ENCODE measurements at regions not wholly inside any gene's neighbourhood (a gene's known extent, or its start where the extent isn't known, plus 50 kb on each side); places are given as distances from the start of the nearest gene placed in this dataset.

DNA sequence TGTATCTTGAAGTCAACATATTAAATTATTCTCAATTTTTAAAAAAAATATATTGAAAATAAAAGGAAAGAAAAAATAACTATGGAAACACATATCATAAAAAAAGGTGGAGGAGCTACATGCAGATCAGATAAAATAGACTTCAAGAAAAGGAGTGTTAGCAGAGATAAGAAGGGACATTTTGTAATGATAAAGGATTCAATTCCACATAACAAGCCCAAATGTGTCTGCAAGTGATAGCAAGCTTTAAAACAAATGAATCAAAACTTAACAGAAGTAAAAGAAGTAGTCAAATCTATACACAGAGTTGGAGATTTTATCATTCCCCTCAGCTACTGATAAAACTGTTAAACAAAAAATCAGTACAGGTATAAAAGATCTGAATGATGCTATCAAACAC is 74.9 kb downstream of the TTC32 start:
- TF ChIP-seq, protein P1, sequence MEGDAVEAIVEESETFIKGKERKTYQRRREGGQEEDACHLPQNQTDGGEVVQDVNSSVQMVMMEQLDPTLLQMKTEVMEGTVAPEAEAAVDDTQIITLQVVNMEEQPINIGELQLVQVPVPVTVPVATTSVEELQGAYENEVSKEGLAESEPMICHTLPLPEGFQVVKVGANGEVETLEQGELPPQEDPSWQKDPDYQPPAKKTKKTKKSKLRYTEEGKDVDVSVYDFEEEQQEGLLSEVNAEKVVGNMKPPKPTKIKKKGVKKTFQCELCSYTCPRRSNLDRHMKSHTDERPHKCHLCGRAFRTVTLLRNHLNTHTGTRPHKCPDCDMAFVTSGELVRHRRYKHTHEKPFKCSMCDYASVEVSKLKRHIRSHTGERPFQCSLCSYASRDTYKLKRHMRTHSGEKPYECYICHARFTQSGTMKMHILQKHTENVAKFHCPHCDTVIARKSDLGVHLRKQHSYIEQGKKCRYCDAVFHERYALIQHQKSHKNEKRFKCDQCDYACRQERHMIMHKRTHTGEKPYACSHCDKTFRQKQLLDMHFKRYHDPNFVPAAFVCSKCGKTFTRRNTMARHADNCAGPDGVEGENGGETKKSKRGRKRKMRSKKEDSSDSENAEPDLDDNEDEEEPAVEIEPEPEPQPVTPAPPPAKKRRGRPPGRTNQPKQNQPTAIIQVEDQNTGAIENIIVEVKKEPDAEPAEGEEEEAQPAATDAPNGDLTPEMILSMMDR (conservative IDR thresholded peaks at IDR 0.05): no peak
- no peak for TF ChIP-seq ZFX (IDR thresholded peaks at IDR 0.05)

All from C4-2B (cell line).